ENCODE measurements at regions not wholly inside any gene's neighbourhood (a gene's known extent, or its start where the extent isn't known, plus 50 kb on each side); places are given as distances from the start of the nearest gene placed in this dataset.

GRCh38 chr14:86640288-86640687 lies 1110.3 kb downstream of the FLRT2 start:
- DNase-seq (ENCODE audit: low read depth, low spot score), result no peak

- no peak for DNase-seq (ENCODE audit: low read depth, low spot score)
Observed at GRCh38 chr14:86639666-86640065, 1109.7 kb downstream of the FLRT2 start.

- DNase-seq (ENCODE audit: low read depth, low spot score), result no peak
Observed at GRCh38 chr14:86639146-86639545, 1109.2 kb downstream of the FLRT2 start.

- no peak for DNase-seq (ENCODE audit: low read depth, low spot score)
Observed at GRCh38 chr14:86627080-86627479, 1097.1 kb downstream of the FLRT2 start.

GRCh38 chr14:86626530-86626929 lies 1096.6 kb downstream of the FLRT2 start:
- no peak for DNase-seq (ENCODE audit: low read depth, low spot score)

GRCh38 chr14:86625637-86626036 lies 1095.7 kb downstream of the FLRT2 start:
- no peak for DNase-seq (ENCODE audit: low read depth, low spot score)

- DNase-seq (ENCODE audit: low read depth, low spot score), result no peak
Observed at GRCh38 chr14:86619726-86620125, 1089.8 kb downstream of the FLRT2 start.

GRCh38 chr14:86613786-86614185 lies 1083.8 kb downstream of the FLRT2 start:
- no peak for DNase-seq (ENCODE audit: low read depth, low spot score)

GRCh38 chr14:86613126-86613525 lies 1083.2 kb downstream of the FLRT2 start:
- DNase-seq (ENCODE audit: low read depth, low spot score), result no peak

GRCh38 chr14:86604561-86604960 lies 1074.6 kb downstream of the FLRT2 start:
- no peak for DNase-seq (ENCODE audit: low read depth, low spot score)

GRCh38 chr14:86602263-86602662 lies 1072.3 kb downstream of the FLRT2 start:
- DNase-seq (ENCODE audit: low read depth, low spot score), result no peak

- DNase-seq (ENCODE audit: low read depth, low spot score), result no peak
Observed at GRCh38 chr14:86601813-86602212, 1071.9 kb downstream of the FLRT2 start.

GRCh38 chr14:86597279-86597678 lies 1067.3 kb downstream of the FLRT2 start:
- DNase-seq (ENCODE audit: low read depth, low spot score), result no peak

GRCh38 chr14:86596024-86596423 lies 1066.1 kb downstream of the FLRT2 start:
- no peak for DNase-seq (ENCODE audit: low read depth, low spot score)

- no peak for DNase-seq (ENCODE audit: low read depth, low spot score)
Observed at GRCh38 chr14:86575141-86575540, 1045.2 kb downstream of the FLRT2 start.

GRCh38 chr14:86574778-86575129 lies 1044.8 kb downstream of the FLRT2 start:
- DNase-seq (ENCODE audit: low read depth, low spot score), result no peak

- DNase-seq (ENCODE audit: low read depth, low spot score), result no peak
Observed at GRCh38 chr14:86574051-86574777, 1044.3 kb downstream of the FLRT2 start.

- DNase-seq (ENCODE audit: low read depth, low spot score), result no peak
Observed at GRCh38 chr14:86570371-86570770, 1040.4 kb downstream of the FLRT2 start.

- DNase-seq (ENCODE audit: low read depth, low spot score), result no peak
Observed at GRCh38 chr14:86543521-86543920, 1013.6 kb downstream of the FLRT2 start.

- no peak for DNase-seq (ENCODE audit: low read depth, low spot score)
Observed at GRCh38 chr14:86541972-86542371, 1012.0 kb downstream of the FLRT2 start.

GRCh38 chr14:86540636-86541247 lies 1010.8 kb downstream of the FLRT2 start:
- DNase-seq (ENCODE audit: low read depth, low spot score), result no peak

GRCh38 chr14:86539361-86540070 lies 1009.6 kb downstream of the FLRT2 start:
- DNase-seq (ENCODE audit: low read depth, low spot score), result no peak

- no peak for DNase-seq (ENCODE audit: low read depth, low spot score)
Observed at GRCh38 chr14:86533834-86534233, 1003.9 kb downstream of the FLRT2 start.

All from astrocyte of the hippocampus (primary cell).